A673 (cell line): ENCODE measurements at regions not wholly inside any gene's neighbourhood (a gene's known extent, or its start where the extent isn't known, plus 50 kb on each side); places are given as distances from the start of the nearest gene placed in this dataset.

Source experiments
- BruUV-seq: library from RNA; stranded (reverse); fragments of 400-500 nt; replicated peaks from 2 replicates; lab custom pipeline; 2021; lab: Mats Ljungman, UMichigan
- CTCF ChIA-PET: fragments of 300-600 bp; sonication (Branson Sonifier 250); formaldehyde crosslinking; loops from one replicate; lab custom pipeline; 2022; ENCODE audit warnings: antibody characterized with exemption; lab: Charles Lee
- POLR2A ChIA-PET: fragments of 300-600 bp; sonication (Branson Sonifier 250); formaldehyde crosslinking; loops from one replicate; lab custom pipeline; 2022; ENCODE audit warnings: antibody characterized with exemption; ENCODE audit not compliant: low non-redundant PET; lab: Charles Lee
- DNase-seq: peaks from one replicate; pipeline ENCODE4 v3.0.0-alpha.2; 2015; ENCODE audit warnings: low spot score
- H3K27ac ChIP-seq: fragments of 200-600 bp; sonication (generic); 2 replicates; pipeline ENCODE4 v1.5.1; 2016; ENCODE audit warnings: mixed run types, low read depth, mild to moderate bottlenecking, mixed read lengths, antibody characterized with exemption, low read length; ENCODE audit not compliant: poor library complexity, severe bottlenecking
- H3K27me3 ChIP-seq: fragments of 200-600 bp; sonication (generic); replicated peaks from 2 replicates; pipeline ENCODE4 v1.6.1; 2017; ENCODE audit warnings: mixed run types, low read depth, mild to moderate bottlenecking, mixed read lengths, antibody characterized with exemption, low read length; ENCODE audit not compliant: insufficient read depth, poor library complexity
- H3K36me3 ChIP-seq: fragments of 200-600 bp; sonication (generic); 2 replicates; pipeline ENCODE4 v1.6.1; 2016; ENCODE audit warnings: mixed run types, mild to moderate bottlenecking, mixed read lengths, antibody characterized with exemption, low read length; ENCODE audit not compliant: insufficient read depth, poor library complexity, severe bottlenecking
- H3K4me1 ChIP-seq: fragments of 200-600 bp; sonication (generic); 2 replicates; pipeline ENCODE4 v1.6.1; 2017; ENCODE audit warnings: mixed run types, mild to moderate bottlenecking, mixed read lengths, antibody characterized with exemption, low read length; ENCODE audit not compliant: insufficient read depth, poor library complexity, severe bottlenecking
- H3K4me3 ChIP-seq: fragments of 200-600 bp; sonication (generic); 2 replicates; pipeline ENCODE4 v1.5.1; 2016; ENCODE audit warnings: low read depth, mixed run types, mild to moderate bottlenecking, mixed read lengths, low read length; ENCODE audit not compliant: poor library complexity, severe bottlenecking
- H3K9me3 ChIP-seq: fragments of 200-600 bp; sonication (generic); 2 replicates; pipeline ENCODE4 v1.6.1; 2016; ENCODE audit warnings: mixed run types, low read depth, mild to moderate bottlenecking, mixed read lengths, antibody characterized with exemption, low read length; ENCODE audit not compliant: poor library complexity, severe bottlenecking
- EZH2 ChIP-seq: fragments of 200-600 bp; sonication (generic); IDR thresholded peaks from 2 replicates; pipeline ENCODE4 v1.6.1; 2017; ENCODE audit warnings: borderline replicate concordance, low read depth, mild to moderate bottlenecking, mixed read lengths, antibody characterized with exemption, low read length; ENCODE audit not compliant: poor library complexity, severe bottlenecking
- intact Hi-C: fragments of 100-400 bp; cut with micrococcal nuclease; formaldehyde crosslinking; loops from one replicate; pipeline ENCODE4 v1.10.0; 2022; ENCODE audit not compliant: unreplicated experiment
- TF ChIP-seq, protein P1 (sequence below): fragments of 300-800, 200-600 bp; sonication (generic); conservative IDR thresholded peaks from 2 replicates; pipeline ENCODE4 v1.5.1; 2017; ENCODE audit warnings: low read depth, mild to moderate bottlenecking, antibody characterized with exemption, low read length, moderate library complexity, mixed read lengths

DNA sequence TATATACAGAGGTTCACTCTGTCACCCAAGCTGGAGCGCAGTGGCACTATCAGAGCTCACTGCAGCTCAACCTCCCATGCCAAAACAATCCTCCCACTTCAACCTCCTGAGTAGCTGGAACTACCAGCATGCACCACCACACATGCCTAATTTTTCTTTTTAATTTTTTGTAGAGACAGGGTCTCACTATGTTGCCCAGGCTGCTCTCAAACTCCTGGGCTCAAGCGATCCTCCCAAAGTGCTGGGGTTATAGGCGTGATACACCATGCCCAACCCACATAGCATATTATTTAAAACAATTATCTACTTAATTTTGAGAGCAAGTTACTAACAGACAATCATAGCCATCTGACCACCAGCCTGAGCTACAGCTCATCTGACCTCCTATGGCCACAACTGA is 459.9 kb upstream of the JARID2 start:
- ChIA-PET CTCF (no interaction called here), POLR2A (no interaction called here)
- no peak for DNase-seq
- H3K9me3 ChIP-seq = no peaks in the 10 kb centered on the region
- TF ChIP-seq, protein P1, sequence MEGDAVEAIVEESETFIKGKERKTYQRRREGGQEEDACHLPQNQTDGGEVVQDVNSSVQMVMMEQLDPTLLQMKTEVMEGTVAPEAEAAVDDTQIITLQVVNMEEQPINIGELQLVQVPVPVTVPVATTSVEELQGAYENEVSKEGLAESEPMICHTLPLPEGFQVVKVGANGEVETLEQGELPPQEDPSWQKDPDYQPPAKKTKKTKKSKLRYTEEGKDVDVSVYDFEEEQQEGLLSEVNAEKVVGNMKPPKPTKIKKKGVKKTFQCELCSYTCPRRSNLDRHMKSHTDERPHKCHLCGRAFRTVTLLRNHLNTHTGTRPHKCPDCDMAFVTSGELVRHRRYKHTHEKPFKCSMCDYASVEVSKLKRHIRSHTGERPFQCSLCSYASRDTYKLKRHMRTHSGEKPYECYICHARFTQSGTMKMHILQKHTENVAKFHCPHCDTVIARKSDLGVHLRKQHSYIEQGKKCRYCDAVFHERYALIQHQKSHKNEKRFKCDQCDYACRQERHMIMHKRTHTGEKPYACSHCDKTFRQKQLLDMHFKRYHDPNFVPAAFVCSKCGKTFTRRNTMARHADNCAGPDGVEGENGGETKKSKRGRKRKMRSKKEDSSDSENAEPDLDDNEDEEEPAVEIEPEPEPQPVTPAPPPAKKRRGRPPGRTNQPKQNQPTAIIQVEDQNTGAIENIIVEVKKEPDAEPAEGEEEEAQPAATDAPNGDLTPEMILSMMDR = no peak
- no peak for TF ChIP-seq EZH2
- intact Hi-C loops = no loop called here
- H3K27ac ChIP-seq = no peak overlapping the region
- no TSS peak for BruUV-seq
- no peaks in the 10 kb centered on the region for H3K36me3 ChIP-seq
- H3K4me3 ChIP-seq = no peak overlapping the region
- H3K27me3 ChIP-seq = no peaks in the 10 kb centered on the region
- peaks cover 35% of the 10 kb centered on the region for H3K4me1 ChIP-seq

DNA sequence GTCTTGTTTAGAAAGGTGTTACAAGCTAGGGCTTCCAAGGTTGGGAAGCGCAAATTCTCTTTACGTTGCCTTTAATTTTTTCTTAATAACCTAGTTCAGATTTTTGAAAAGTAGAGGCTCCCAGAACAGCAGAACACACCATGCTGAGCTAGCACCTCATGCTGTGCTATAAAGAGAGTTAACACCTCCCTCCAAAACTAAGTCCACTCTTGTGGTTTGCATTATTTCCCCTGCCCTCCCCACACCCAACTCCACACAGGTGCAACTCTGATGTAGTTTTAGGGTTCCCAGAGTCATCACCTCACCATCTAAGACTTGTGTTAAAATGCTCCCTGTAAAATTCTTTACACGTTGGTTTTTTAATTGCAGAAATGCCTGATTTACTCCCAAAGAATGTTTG is 459.4 kb upstream of the JARID2 start:
- Histone ChIP-seq H3K27me3 (no peaks in the 10 kb centered on the region), H3K27ac (no peak overlapping the region), H3K9me3 (no peaks in the 10 kb centered on the region), H3K4me3 (no peak overlapping the region), H3K36me3 (no peaks in the 10 kb centered on the region), H3K4me1 (peaks cover 40% of the 10 kb centered on the region)
- TF ChIP-seq, protein P1 = no peak
- TF ChIP-seq EZH2 = no peak
- BruUV-seq = no TSS peak
- no peak for DNase-seq
- intact Hi-C loops = no loop called here
- ChIA-PET POLR2A (interaction anchor here (0.5 kb wide), 2 partner anchors 9 to 10 kb away, joined by 3 to 8 read pairs; no protein-coding TSS in a partner anchor), CTCF (no interaction called here)

DNA sequence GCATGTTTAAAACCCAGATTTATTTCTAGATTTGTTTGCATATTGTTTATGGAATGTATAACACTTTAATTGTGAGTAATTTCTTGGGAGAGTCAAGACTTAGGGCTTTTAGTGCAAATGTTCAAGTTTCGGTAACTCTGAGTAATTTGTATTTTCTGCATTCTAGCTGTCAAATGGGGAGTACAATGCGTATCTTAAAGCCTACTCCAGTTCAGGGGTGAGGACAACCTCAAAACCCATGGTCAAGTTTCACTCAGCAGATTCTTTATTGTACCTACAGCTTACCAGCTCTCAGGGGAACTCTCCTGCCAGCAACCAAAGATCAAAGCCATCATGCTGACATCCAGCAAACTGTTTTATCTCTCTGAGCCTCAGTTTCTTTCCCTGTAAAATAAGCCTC is 458.6 kb upstream of the JARID2 start:
- no peak overlapping the region for H3K4me3 ChIP-seq
- DNase-seq = no peak
- intact Hi-C loops = no loop called here
- ChIA-PET POLR2A (no interaction called here), CTCF (no interaction called here)
- no peaks in the 10 kb centered on the region for H3K9me3 ChIP-seq
- BruUV-seq = no TSS peak
- H3K4me1 ChIP-seq = peaks cover 48% of the 10 kb centered on the region
- no peaks in the 10 kb centered on the region for H3K36me3 ChIP-seq
- TF ChIP-seq, protein P1 = no peak
- no peak for TF ChIP-seq EZH2
- no peak overlapping the region for H3K27ac ChIP-seq
- H3K27me3 ChIP-seq = no peaks in the 10 kb centered on the region
